Osteoblast (primary cell): ENCODE measurements at regions not wholly inside any gene's neighbourhood (a gene's known extent, or its start where the extent isn't known, plus 50 kb on each side); places are given as distances from the start of the nearest gene placed in this dataset.

Experiments used
- DNase-seq: peaks from one replicate; pipeline ENCODE4 v3.0.0; 2011; ENCODE audit warnings: low spot score, mixed read lengths; ENCODE audit not compliant: insufficient read length; ENCODE audit errors: missing footprints
- H2AFZ ChIP-seq: 2 replicates; pipeline ENCODE4 v1.6.0; 2011; ENCODE audit warnings: mild to moderate bottlenecking, low read length
- H3K27ac ChIP-seq: 2 replicates; pipeline ENCODE4 v1.5.1; 2011; ENCODE audit warnings: mild to moderate bottlenecking, low read depth, low read length, moderate library complexity
- H3K27me3 ChIP-seq: 2 replicates; pipeline ENCODE4 v1.6.0; 2012; ENCODE audit warnings: mild to moderate bottlenecking, control low read depth, inconsistent platforms, low read length, moderate library complexity; ENCODE audit not compliant: insufficient read depth
- H3K36me3 ChIP-seq: 2 replicates; pipeline ENCODE4 v1.5.1; 2011; ENCODE audit warnings: mild to moderate bottlenecking, low read length, control low read depth, moderate library complexity; ENCODE audit not compliant: insufficient read depth
- H3K4me1 ChIP-seq: 2 replicates; pipeline ENCODE4 v1.5.1; 2011; ENCODE audit warnings: mild to moderate bottlenecking, low read length, control low read depth, moderate library complexity; ENCODE audit not compliant: insufficient read depth
- H3K4me2 ChIP-seq: 2 replicates; pipeline ENCODE4 v1.6.0; 2011; ENCODE audit warnings: mild to moderate bottlenecking, low read length; ENCODE audit not compliant: insufficient read depth
- H3K4me3 ChIP-seq: fragments of 200-600 bp; sonication (generic); 3 replicates; pipeline ENCODE4 v1.5.1; 2012; ENCODE audit warnings: mild to moderate bottlenecking, low read length, inconsistent platforms; ENCODE audit not compliant: insufficient read depth
- H3K79me2 ChIP-seq: 2 replicates; pipeline ENCODE4 v1.6.0; 2012; ENCODE audit warnings: mild to moderate bottlenecking, low read length, control low read depth, inconsistent platforms; ENCODE audit not compliant: insufficient read depth
- H3K9me3 ChIP-seq: 2 replicates; pipeline ENCODE4 v1.5.1; 2011; ENCODE audit warnings: low read depth, low read length, control low read depth
- H4K20me1 ChIP-seq: 2 replicates; pipeline ENCODE4 v1.6.0; 2012; ENCODE audit warnings: mild to moderate bottlenecking, low read length, control low read depth; ENCODE audit not compliant: insufficient read depth
- CTCF ChIP-seq: IDR thresholded peaks from 2 replicates; pipeline ENCODE4 v1.5.1; 2011; ENCODE audit warnings: mild to moderate bottlenecking, low read depth, low read length, moderate library complexity; ENCODE audit errors: extremely low read depth

- no peak overlapping the region for H2AFZ ChIP-seq
- no peaks in the 10 kb centered on the region for H3K79me2 ChIP-seq
- no peaks in the 10 kb centered on the region for H3K9me3 ChIP-seq
- peaks cover 3% of the 10 kb centered on the region for H3K4me1 ChIP-seq
- DNase-seq, result no peak
- no peak overlapping the region for H3K4me2 ChIP-seq
- H3K4me3 ChIP-seq, result no peak overlapping the region
- no peak overlapping the region for H3K27ac ChIP-seq
- H4K20me1 ChIP-seq, result no peaks in the 10 kb centered on the region
- H3K27me3 ChIP-seq, result no peaks in the 10 kb centered on the region
- H3K36me3 ChIP-seq, result no peaks in the 10 kb centered on the region
- no peak for TF ChIP-seq CTCF
Measured at GRCh38 chr6:9112544-9112943, 677.2 kb upstream of the SLC35B3 start.

GRCh38 chr6:9103876-9104521, 668.7 kb upstream of the SLC35B3 start:
- Histone ChIP-seq H3K4me1 (no peaks in the 10 kb centered on the region), H3K36me3 (no peaks in the 10 kb centered on the region), H3K4me2 (no peak overlapping the region), H3K27me3 (no peaks in the 10 kb centered on the region), H2AFZ (no peak overlapping the region), H3K27ac (no peak overlapping the region), H3K4me3 (no peak overlapping the region), H3K79me2 (no peaks in the 10 kb centered on the region), H4K20me1 (no peaks in the 10 kb centered on the region), H3K9me3 (no peaks in the 10 kb centered on the region)
- no peak for TF ChIP-seq CTCF
- DNase-seq, result no peak

- H3K27me3 ChIP-seq, result no peaks in the 10 kb centered on the region
- no peak overlapping the region for H3K4me2 ChIP-seq
- H2AFZ ChIP-seq, result no peak overlapping the region
- DNase-seq, result no peak
- H3K4me1 ChIP-seq, result no peaks in the 10 kb centered on the region
- TF ChIP-seq CTCF, result no peak
- H3K4me3 ChIP-seq, result no peak overlapping the region
- no peaks in the 10 kb centered on the region for H4K20me1 ChIP-seq
- no peaks in the 10 kb centered on the region for H3K9me3 ChIP-seq
- H3K27ac ChIP-seq, result no peak overlapping the region
- no peaks in the 10 kb centered on the region for H3K36me3 ChIP-seq
- no peaks in the 10 kb centered on the region for H3K79me2 ChIP-seq
Measured at GRCh38 chr6:9101920-9102319, 666.6 kb upstream of the SLC35B3 start.

GRCh38 chr6:9100869-9101580, 665.7 kb upstream of the SLC35B3 start:
- no peak overlapping the region for H3K4me2 ChIP-seq
- no peak overlapping the region for H3K27ac ChIP-seq
- no peak overlapping the region for H3K4me3 ChIP-seq
- no peak for TF ChIP-seq CTCF
- no peaks in the 10 kb centered on the region for H3K9me3 ChIP-seq
- no peak overlapping the region for H2AFZ ChIP-seq
- no peaks in the 10 kb centered on the region for H3K79me2 ChIP-seq
- no peak for DNase-seq
- H3K36me3 ChIP-seq, result no peaks in the 10 kb centered on the region
- no peaks in the 10 kb centered on the region for H3K27me3 ChIP-seq
- no peaks in the 10 kb centered on the region for H4K20me1 ChIP-seq
- H3K4me1 ChIP-seq, result no peaks in the 10 kb centered on the region
